ENCODE measurements at regions not wholly inside any gene's neighbourhood (a gene's known extent, or its start where the extent isn't known, plus 50 kb on each side); places are given as distances from the start of the nearest gene placed in this dataset.

DNA sequence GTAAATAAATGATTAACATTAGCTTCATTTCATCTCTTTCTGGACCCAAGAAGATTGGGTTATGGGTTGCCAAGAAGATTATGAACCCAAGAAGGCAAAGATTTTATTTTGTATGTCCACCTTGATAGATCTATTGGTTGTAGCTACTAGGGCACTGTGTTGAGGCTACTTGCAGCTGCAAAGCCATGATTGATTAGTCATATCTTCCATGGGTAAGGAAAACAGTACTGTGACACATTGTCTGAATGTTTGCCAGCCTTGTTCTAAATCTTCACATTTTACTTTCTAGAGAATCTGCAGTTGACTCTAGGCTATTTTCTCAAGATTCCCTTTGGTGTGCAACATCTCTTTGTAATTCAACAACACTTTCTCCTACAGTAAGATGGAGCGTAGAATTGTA is 229.2 kb upstream of the KCNH8 start:
- no peak overlapping the region for H3K4ac ChIP-seq (replicated peaks; ENCODE audit: insufficient read length, low read depth, low read length)
- H3K27me3 ChIP-seq (replicated peaks in 1 of 4; ENCODE audit: control insufficient read depth in 3 of 4, extremely low read depth in 1 of 4, insufficient read depth in 3 of 4, low read length in 3 of 4) = no peaks in the 10 kb centered on the region
- no peak overlapping the region for H4K8ac ChIP-seq (ENCODE audit: extremely low read depth, insufficient read depth, low read length)
- no peak overlapping the region for H2BK5ac ChIP-seq (ENCODE audit: low read depth, low read length)
- DNase-seq (ENCODE audit: low read depth in 1 of 2, low spot score in 2 of 2) (no peak), FAIRE-seq (no peak)
- H2AK5ac ChIP-seq (ENCODE audit: low read depth, low read length) = no peak overlapping the region
- H3K14ac ChIP-seq (ENCODE audit: insufficient read length) = no peak overlapping the region
- no peaks in the 10 kb centered on the region for H3K4me1 ChIP-seq (replicated peaks in 1 of 4; ENCODE audit: control insufficient read depth in 3 of 4, insufficient read depth in 4 of 4, low read length in 3 of 4)
- H3K56ac ChIP-seq (replicated peaks; ENCODE audit: insufficient read length, low read depth, low read length) = no peak overlapping the region
- no peak overlapping the region for H3K23ac ChIP-seq (ENCODE audit: insufficient read length)
- no peak overlapping the region for H3K18ac ChIP-seq (ENCODE audit: extremely low read depth, low read length)
- H3K79me2 ChIP-seq (ENCODE audit: control insufficient read depth in 1 of 2, insufficient read depth in 2 of 2, low read length in 2 of 2) = no peaks in the 10 kb centered on the region
- no peaks in the 10 kb centered on the region for H3K36me3 ChIP-seq (ENCODE audit: control insufficient read depth in 2 of 4, insufficient read depth in 4 of 4, low read length in 3 of 4)
- no peak overlapping the region for H3K27ac ChIP-seq (ENCODE audit: low read depth, low read length)
- no peaks in the 10 kb centered on the region for H4K20me1 ChIP-seq (replicated peaks in 1 of 2; ENCODE audit: control insufficient read depth in 1 of 2, insufficient read depth in 2 of 2, low read length in 2 of 2)
- H2BK20ac ChIP-seq (ENCODE audit: low read length) = no peak overlapping the region
- no peak overlapping the region for H2BK15ac ChIP-seq (ENCODE audit: low read length)
- no peak overlapping the region for H3K9ac ChIP-seq (replicated peaks in 1 of 4; ENCODE audit: extremely low read depth in 1 of 4, low read depth in 3 of 4, low read length in 3 of 4)
- no peak overlapping the region for H4K5ac ChIP-seq (ENCODE audit: insufficient read length, low read depth, low read length)
- no peak overlapping the region for H2BK12ac ChIP-seq (ENCODE audit: low read depth, low read length)
- no peaks in the 10 kb centered on the region for H3K23me2 ChIP-seq (ENCODE audit: low read depth, low read length)
- H3K4me3 ChIP-seq (ENCODE audit: extremely low read depth in 1 of 4, insufficient read depth in 2 of 4, low read depth in 3 of 4, low read length in 4 of 4) = no peak overlapping the region
- no peak overlapping the region for H2BK120ac ChIP-seq (replicated peaks; ENCODE audit: low read depth, low read length)
- no peak for TF ChIP-seq NANOG (IDR thresholded peaks at IDR 0.05; ENCODE audit: insufficient read depth, low read depth, low read length, poor library complexity, severe bottlenecking)
- no peak for TF ChIP-seq CHD1 (IDR thresholded peaks at IDR 0.05; ENCODE audit: low read depth, low read length)
- TF ChIP-seq CREB1 (IDR thresholded peaks at IDR 0.05) = no peak
- TF ChIP-seq TBP (IDR thresholded peaks at IDR 0.05; ENCODE audit: low read depth, low read length) = no peak
- TF ChIP-seq SRF (IDR thresholded peaks at IDR 0.05; ENCODE audit: low read depth, low read length) = no peak
- TF ChIP-seq JUN (IDR thresholded peaks at IDR 0.05; ENCODE audit: low read depth, low read length) = no peak
- no peak for TF ChIP-seq TAF1 (IDR thresholded peaks at IDR 0.05; ENCODE audit: low read depth, low read length)
- TF ChIP-seq, protein P1, sequence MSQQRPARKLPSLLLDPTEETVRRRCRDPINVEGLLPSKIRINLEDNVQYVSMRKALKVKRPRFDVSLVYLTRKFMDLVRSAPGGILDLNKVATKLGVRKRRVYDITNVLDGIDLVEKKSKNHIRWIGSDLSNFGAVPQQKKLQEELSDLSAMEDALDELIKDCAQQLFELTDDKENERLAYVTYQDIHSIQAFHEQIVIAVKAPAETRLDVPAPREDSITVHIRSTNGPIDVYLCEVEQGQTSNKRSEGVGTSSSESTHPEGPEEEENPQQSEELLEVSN (IDR thresholded peaks at IDR 0.05) = no peak
- no peak for TF ChIP-seq RAD21 (IDR thresholded peaks at IDR 0.05 in 1 of 2, conservative IDR thresholded peaks at IDR 0.05 in 1 of 2; ENCODE audit: low read depth in 2 of 2, low read length in 2 of 2)
- TF ChIP-seq SP2 (IDR thresholded peaks at IDR 0.05; ENCODE audit: low read length) = no peak
- TF ChIP-seq POU5F1 (IDR thresholded peaks at IDR 0.05; ENCODE audit: low read depth, low read length) = no peak
- no peak for TF ChIP-seq KDM1A (IDR thresholded peaks at IDR 0.05; ENCODE audit: borderline replicate concordance, low read length)
- no peak for TF ChIP-seq BRCA1 (IDR thresholded peaks at IDR 0.05; ENCODE audit: low read depth, low read length)
- no peak for TF ChIP-seq SIX5 (IDR thresholded peaks at IDR 0.05; ENCODE audit: low read depth, low read length)
- TF ChIP-seq SAP30 (IDR thresholded peaks at IDR 0.05; ENCODE audit: insufficient read depth, insufficient replicate concordance, low read length) = no peak
- POLR2A ChIA-PET (ENCODE audit: partially characterized antibody) = no interaction called here
- no peak overlapping the region for H4K91ac ChIP-seq (replicated peaks; ENCODE audit: insufficient read length, low read length)
- CTCF ChIA-PET (ENCODE audit: partially characterized antibody) = no interaction called here
- no peaks in the 10 kb centered on the region for H3K79me1 ChIP-seq (ENCODE audit: low read depth, low read length)
- 100% methylated on average over 1 of the region's 1 CpG; no CpG with 5 or more reads in 1 of the 2 experiments for WGBS, 2 experiments (ENCODE audit: extremely low coverage in 1 of 2, insufficient coverage in 1 of 2, insufficient read length in 1 of 2, insufficient replicate concordance in 2 of 2, low coverage in 1 of 2, low lambda C conversion rate in 2 of 2, missing lambda C conversion rate in 1 of 2)
- H3K9me3 ChIP-seq (ENCODE audit: insufficient read depth in 2 of 2, low read depth in 1 of 2, low read length in 1 of 2) = no peaks in the 10 kb centered on the region
- no peak overlapping the region for H3K4me2 ChIP-seq (ENCODE audit: insufficient read depth in 1 of 2, low read depth in 2 of 2, low read length in 2 of 2)
- H2AFZ ChIP-seq (ENCODE audit: low read length) = no peak overlapping the region

Data from H1 (cell line).